ENCODE measurements at regions not wholly inside any gene's neighbourhood (a gene's known extent, or its start where the extent isn't known, plus 50 kb on each side); places are given as distances from the start of the nearest gene placed in this dataset.
"Not testable (repeated sequence)": the region's sequence is repeated elsewhere in the genome, so short reads cannot be mapped to it uniquely, and the experiment has no call there.

GRCh38 chr5:108536321-108536720 is 154.4 kb upstream of the FBXL17 start:
- ChIA-PET POLR2A (no interaction called here), CTCF (no interaction called here)
- no peak for DNase-seq (ENCODE audit: low read depth)
- TF ChIP-seq, protein P1, sequence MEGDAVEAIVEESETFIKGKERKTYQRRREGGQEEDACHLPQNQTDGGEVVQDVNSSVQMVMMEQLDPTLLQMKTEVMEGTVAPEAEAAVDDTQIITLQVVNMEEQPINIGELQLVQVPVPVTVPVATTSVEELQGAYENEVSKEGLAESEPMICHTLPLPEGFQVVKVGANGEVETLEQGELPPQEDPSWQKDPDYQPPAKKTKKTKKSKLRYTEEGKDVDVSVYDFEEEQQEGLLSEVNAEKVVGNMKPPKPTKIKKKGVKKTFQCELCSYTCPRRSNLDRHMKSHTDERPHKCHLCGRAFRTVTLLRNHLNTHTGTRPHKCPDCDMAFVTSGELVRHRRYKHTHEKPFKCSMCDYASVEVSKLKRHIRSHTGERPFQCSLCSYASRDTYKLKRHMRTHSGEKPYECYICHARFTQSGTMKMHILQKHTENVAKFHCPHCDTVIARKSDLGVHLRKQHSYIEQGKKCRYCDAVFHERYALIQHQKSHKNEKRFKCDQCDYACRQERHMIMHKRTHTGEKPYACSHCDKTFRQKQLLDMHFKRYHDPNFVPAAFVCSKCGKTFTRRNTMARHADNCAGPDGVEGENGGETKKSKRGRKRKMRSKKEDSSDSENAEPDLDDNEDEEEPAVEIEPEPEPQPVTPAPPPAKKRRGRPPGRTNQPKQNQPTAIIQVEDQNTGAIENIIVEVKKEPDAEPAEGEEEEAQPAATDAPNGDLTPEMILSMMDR (IDR thresholded peaks at IDR 0.05; ENCODE audit: insufficient read depth, low read depth, low read length) = no peak
- H3K36me3 ChIP-seq (ENCODE audit: control insufficient read depth, insufficient read depth, low read length) = no peaks in the 10 kb centered on the region
- no peaks in the 10 kb centered on the region for H3K27me3 ChIP-seq (ENCODE audit: control insufficient read depth, insufficient read depth, low read length)
- no peak overlapping the region for H3K4me3 ChIP-seq (ENCODE audit: low read depth, low read length)

DNA sequence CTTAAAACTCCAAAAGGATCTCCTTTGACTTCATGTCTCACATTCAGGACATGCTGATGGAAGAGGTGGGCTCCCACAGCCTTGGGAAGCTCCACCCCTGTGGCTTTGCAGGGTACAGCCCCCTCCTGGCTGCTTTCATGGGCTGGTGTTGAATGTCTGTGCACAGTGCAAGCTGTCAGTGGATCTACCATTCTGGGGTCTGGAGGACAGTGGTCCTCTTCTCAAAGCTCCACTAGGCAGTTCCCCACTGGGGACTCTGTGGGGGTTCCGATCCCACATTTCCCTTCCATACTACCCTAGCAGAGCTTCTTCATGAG is 150.2 kb upstream of the FBXL17 start:
- not testable (repeated sequence) for H3K27me3 ChIP-seq (ENCODE audit: control insufficient read depth, insufficient read depth, low read length); H3K36me3 ChIP-seq (ENCODE audit: control insufficient read depth, insufficient read depth, low read length); DNase-seq (ENCODE audit: low read depth); H3K4me3 ChIP-seq (ENCODE audit: low read depth, low read length)
- ChIA-PET CTCF (interaction anchor here (0.7 kb wide), 1 partner anchor 11 kb away, joined by 3 read pairs; no protein-coding TSS in a partner anchor), POLR2A (interaction anchor here (0.6 kb wide), 1 partner anchor 9 kb away, joined by 6 read pairs; no protein-coding TSS in a partner anchor)

DNA sequence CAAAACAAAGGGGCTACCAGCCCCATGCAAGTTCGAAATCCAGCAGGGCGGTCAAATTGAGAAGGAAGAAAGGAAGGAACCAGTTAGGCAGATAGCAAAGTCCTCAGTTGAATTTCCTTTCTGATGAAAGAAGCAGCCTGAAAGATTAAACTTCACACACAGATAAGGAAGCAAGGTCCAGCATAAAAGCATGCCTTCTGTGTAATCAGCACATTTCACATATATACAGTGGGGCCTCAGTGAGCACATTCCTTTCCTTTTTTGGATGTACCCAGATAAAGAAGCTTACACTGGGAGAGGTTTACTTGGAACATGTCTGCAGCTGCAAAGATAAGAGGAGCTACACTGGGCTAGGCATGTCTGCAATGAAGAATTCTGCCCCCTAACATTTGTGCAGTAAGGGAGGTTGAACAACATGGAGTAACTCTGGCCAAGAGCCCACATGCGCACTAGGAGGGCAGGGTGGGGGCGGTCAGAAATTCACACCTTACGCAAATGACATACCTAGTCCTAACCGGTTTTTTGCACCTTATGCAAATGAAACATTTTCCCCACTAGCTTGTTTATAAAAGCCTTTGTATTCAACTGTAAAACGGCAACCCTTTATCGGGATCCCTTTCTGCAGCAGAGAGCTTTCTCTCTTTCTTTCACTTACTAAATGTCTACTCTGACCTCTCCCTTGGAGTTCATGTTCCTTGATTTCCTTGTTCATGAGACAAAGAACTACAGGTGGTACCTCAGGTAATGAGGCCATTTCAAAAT is 149.7 kb upstream of the FBXL17 start:
- Histone ChIP-seq H3K36me3 (ENCODE audit: control insufficient read depth, insufficient read depth, low read length) (no peaks in the 10 kb centered on the region), H3K4me3 (ENCODE audit: low read depth, low read length) (no peak overlapping the region), H3K27me3 (ENCODE audit: control insufficient read depth, insufficient read depth, low read length) (no peaks in the 10 kb centered on the region)
- ChIA-PET CTCF (interaction anchor here (0.7 kb wide), 1 partner anchor 10 kb away, joined by 3 read pairs; no protein-coding TSS in a partner anchor), POLR2A (interaction anchor here (0.6 kb wide), 1 partner anchor 9 kb away, joined by 6 read pairs; no protein-coding TSS in a partner anchor)
- TF ChIP-seq, protein P1 (IDR thresholded peaks at IDR 0.05; ENCODE audit: insufficient read depth, low read depth, low read length) = no peak
- no peak for DNase-seq (ENCODE audit: low read depth)

GRCh38 chr5:108530706-108531105 is 148.8 kb upstream of the FBXL17 start:
- TF ChIP-seq, protein P1 (IDR thresholded peaks at IDR 0.05; ENCODE audit: insufficient read depth, low read depth, low read length) = no peak

DNA sequence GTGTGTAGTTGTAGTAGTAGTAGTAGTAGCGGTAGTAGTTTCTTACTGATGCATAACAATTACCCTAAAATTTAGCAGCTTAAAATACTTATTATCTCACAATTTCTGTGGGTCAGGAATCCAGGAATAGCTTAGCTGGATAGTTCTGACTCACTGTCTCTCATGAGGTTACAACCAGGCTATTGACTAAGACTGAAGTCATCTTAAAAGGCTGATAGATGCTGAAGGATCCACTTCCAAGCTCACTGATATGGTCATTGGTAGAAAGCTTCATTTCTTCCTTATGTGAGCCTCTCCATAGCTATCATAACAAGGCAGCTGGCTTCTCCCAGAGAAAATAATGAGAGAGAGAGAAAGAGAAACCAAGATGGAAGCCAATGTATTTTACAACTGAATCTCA is 147.5 kb upstream of the FBXL17 start:
- DNase-seq (ENCODE audit: low read depth) = no peak
- Histone ChIP-seq H3K4me3 (ENCODE audit: low read depth, low read length) (no peak overlapping the region), H3K27me3 (ENCODE audit: control insufficient read depth, insufficient read depth, low read length) (no peaks in the 10 kb centered on the region), H3K36me3 (ENCODE audit: control insufficient read depth, insufficient read depth, low read length) (no peaks in the 10 kb centered on the region)
- POLR2A ChIA-PET = no interaction called here
- TF ChIP-seq, protein P1 (IDR thresholded peaks at IDR 0.05; ENCODE audit: insufficient read depth, low read depth, low read length) = no peak
- CTCF ChIA-PET = interaction anchor here (0.8 kb wide), 1 partner anchor 10 kb away, joined by 3 read pairs; no protein-coding TSS in a partner anchor

More at GRCh38 chr5:108530706-108531105, 148.8 kb upstream of the FBXL17 start:
- H3K36me3 ChIP-seq (ENCODE audit: control insufficient read depth, insufficient read depth, low read length) = no peaks in the 10 kb centered on the region
- CTCF ChIA-PET = no interaction called here
- POLR2A ChIA-PET = no interaction called here
- no peak for DNase-seq (ENCODE audit: low read depth)
- H3K4me3 ChIP-seq (ENCODE audit: low read depth, low read length) = no peak overlapping the region
- H3K27me3 ChIP-seq (ENCODE audit: control insufficient read depth, insufficient read depth, low read length) = no peaks in the 10 kb centered on the region

- ChIA-PET POLR2A (no interaction called here), CTCF (no interaction called here)
- DNase-seq (ENCODE audit: low read depth) = no peak
- Histone ChIP-seq H3K4me3 (ENCODE audit: low read depth, low read length) (no peak overlapping the region), H3K36me3 (ENCODE audit: control insufficient read depth, insufficient read depth, low read length) (no peaks in the 10 kb centered on the region), H3K27me3 (ENCODE audit: control insufficient read depth, insufficient read depth, low read length) (no peaks in the 10 kb centered on the region)
- TF ChIP-seq, protein P1 (IDR thresholded peaks at IDR 0.05; ENCODE audit: insufficient read depth, low read depth, low read length) = no peak
These were observed 146.8 kb upstream of the FBXL17 start for GRCh38 chr5:108528655-108529054.
